Kidney glomerular epithelial cell (primary cell): ENCODE measurements at regions not wholly inside any gene's neighbourhood (a gene's known extent, or its start where the extent isn't known, plus 50 kb on each side); places are given as distances from the start of the nearest gene placed in this dataset.

Experiments used
- DNase-seq: peaks from one replicate; lab custom pipeline; 2025; lab: John Stamatoyannopoulos, UW

DNA sequence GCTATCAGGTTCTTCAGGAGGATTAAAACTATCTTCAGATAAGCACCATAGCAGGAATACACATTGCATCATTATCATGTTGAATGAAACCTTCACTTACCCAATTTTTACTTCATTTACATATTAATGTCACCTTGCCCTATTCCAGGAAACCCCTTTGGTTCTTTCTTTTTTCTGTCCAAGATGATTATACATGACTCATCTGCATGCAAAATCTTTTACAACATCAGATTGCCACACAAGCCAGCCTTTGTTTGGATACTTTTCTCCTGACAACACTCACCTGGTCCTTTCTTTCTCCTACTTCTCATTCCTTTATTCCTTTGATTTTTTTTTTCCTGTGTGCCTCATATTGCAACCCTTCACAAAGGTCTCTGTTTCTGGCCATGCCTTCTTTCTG is 200.5 kb upstream of the POU3F2 start:
- DNase-seq = no peak

DNA sequence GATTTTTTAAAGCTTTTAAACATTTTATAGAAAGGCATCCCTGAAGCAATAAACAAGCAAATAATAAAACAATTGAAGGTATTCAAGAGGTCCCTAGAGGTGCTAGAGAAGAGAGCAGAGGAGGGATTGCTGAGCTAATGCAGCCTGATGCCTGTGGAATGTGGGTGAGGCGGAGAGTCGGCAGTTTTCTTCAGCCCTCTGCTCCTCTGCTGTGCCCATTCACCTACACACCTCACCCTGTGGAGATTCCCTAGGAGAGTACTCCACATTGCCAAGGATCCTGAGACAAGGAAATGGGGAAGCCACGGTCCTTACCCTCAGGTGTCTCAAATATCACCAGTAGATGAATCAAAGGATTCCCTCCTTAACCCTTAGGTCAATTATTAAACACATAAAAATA is 199.8 kb upstream of the POU3F2 start:
- no peak for DNase-seq

DNA sequence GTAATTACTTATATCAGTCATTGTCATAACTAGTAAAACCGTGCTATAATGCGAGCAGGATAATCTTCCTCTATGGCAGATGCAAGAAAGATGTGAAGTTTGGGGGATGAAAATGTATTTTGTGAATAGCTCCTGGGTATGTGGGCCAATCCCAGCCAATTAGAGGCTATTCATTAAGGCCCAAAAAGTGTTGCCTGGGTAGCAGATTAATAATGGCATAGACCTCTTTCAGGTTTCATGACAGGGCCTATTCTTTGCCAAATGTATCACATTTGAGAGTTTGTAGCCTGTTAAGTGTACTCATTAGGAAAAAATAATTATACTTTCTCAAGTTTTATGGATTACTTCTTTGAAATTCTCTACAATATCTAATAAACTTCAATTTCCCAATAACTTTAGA is 199.2 kb upstream of the POU3F2 start:
- DNase-seq = no peak

DNA sequence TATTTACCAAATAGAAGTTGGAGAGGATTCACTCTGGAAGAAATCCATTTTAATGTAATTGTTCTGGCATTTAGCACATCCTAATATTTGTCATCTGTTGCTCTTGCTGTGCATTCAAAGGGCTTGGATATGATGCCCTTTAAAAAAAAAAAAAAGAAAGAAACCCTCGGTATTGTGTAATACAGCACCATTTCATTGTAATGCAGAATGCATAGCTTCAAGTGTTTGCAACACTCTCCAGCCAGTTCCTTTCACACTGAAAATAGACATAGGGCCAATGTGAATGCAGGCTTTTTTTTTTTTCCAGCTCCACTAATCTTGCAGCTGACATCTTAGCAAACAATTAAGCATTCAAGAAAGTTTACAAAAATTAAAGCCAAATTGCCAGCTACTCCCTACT is 197.4 kb upstream of the POU3F2 start:
- no peak for DNase-seq

DNA sequence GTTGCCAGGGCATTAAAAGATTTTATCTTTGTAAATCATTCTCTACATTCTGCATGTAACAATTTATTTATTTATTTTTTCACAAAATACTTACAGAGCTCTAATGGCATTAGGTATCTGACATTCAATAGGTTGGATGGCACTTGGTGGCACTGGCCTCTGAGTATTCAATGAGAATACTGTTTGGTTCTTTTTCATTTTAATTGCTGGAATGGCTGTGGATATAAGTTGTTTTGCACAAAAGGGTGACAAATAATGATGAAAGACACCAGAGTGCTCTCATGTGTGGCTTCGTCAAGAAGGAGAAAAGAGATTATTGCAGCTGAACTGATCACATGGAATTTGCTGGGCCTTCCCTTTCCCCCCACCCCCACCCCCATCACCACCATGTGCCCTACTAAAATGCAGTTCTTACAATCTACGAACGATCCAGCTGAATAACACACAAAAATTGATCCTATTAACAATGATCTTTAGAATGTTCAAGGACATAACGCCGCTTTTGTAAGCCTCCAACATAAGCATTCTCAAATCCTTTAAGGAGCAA is 195.2 kb upstream of the POU3F2 start:
- no peak for DNase-seq

DNA sequence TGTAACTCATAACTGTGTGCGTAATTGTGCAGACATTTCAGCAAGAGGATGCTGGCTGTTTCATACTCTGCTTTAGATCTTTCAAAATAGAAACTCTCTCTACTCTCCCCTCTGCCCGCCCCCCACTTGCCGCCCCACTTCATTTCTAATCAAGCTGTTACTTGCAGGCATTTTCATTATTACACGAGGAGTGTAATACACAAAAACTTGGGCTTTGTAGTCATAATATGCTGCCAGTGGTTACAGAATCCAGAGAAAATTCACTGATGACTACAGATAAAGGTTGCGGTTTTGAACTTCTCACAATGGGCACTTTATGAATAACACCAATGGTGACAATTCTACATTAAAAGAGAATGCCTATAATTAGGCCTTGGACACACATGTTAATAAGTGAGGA is 194.0 kb upstream of the POU3F2 start:
- DNase-seq = no peak

DNA sequence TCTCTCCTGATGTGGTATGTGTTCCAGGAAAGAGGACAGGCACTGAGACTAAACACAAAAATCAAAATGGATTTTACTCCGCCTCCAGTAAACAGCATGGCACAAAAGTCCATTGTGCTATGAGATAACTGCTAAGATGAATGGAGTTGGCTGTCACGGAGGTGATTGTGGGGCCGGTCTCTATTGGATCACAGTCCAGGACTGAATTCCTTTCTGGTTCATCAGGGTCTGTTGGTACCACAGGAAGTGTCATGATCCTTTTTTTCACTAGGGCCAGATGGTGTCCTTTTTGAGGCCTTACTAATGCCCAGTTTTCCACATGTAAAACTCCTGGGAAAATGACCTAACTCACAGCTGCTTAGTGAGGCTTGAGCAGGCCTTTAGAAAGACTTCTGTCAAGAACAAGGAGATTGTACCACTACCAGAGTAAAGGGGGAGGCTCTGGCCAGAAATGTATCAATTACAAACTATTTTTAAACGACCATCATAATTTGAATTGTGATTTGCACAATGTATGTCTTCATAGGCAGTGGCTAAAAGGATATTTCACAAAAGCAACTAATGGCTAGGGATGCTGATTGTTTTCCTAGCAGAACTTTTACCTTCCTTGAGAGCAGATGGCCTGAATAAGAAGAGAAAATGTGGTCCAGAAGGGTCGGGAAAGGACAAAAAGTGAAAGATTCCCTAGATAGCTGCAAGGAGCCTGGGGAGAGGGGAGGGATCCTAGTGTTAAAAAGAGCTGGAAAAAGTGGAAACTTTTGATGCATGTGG is 192.2 kb upstream of the POU3F2 start:
- no peak for DNase-seq

DNA sequence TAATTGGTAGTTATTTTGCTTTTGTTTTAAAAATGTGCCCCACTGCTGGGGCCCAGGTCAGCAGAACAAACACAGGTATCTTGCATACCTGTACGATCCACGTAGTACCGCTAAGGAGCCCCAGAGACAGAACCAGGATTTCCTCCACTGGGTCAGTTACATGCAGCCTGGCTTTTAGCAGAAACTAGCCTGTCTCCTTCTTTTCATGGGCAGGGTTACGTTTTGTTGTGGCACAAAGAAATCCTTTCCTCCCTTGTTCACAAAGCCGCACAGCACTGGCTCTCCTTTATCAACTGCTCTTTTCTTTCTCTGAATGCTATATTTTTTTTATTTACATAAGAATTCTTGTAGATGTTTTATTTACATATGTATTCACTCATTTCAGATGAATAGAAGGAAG is 190.3 kb upstream of the POU3F2 start:
- no peak for DNase-seq

DNA sequence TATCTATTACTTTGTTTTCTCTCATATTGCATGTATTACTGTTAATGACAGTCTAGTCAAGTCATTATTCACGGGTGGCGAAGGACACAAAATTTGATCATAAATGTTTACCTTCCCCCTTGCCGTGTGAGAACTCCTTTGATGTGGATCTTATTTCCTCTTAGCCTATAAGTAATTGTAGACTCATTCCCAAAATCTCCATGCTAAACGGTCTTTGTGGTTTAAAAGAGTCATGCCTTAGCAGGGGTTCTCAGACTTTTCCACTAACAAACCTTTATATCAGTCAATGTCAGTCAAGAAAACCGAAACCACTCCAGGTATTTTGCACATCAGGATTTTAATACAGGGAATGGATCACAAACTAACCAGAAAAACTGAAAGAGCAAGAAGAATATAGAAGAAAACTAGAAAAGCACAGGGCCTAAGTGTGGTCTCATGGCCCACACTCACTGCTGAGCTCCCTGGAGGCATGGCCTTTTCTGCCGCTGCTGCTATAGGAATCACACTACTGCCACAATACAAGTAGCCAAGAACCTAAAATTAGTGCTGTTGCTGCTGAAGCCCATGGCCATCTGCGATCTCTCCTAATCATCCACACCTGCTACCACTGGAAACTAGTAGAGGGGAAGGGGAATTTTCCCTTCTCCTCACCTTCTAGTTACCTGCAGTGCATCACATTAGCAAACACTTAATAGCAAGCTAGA is 186.0 kb upstream of the POU3F2 start:
- no peak for DNase-seq

DNA sequence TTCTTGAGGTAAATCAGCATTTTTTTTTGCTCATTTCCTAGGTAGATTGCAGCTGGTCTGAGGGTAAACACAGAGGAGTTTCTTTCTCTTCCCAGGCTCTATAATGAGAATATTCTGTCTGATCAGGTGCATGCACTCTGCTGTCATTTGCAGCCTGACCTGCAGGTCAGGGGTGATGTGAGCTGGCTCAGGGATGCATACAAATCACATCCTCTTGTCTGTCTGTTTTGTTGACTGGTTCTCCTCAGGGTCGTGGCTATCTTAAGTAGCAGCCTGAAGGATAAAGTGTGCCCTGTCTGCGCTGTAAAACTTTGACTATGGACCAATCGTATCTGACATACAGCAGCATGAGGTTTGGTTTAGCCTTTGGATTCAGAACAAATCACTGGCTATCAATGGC is 183.4 kb upstream of the POU3F2 start:
- DNase-seq = no peak

DNA sequence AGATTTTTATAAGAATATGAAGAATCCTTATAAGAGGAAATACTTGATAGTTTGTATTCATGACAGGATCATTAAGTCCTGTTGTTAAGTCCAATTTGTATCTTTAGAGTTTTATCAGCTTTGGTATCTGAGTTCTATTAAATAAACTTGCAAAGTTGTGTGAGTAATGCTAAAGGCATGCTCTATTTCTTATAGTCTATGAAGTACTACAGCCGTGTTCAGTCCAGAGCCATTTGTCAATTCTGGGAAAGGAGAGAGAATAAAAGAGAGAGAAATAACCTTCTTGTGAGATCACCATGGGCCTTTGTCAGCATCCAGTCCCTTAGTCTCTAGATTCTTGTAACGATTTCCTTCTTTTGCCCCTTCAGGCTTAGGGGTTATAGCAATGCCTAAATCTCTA is 181.2 kb upstream of the POU3F2 start:
- no peak for DNase-seq

DNA sequence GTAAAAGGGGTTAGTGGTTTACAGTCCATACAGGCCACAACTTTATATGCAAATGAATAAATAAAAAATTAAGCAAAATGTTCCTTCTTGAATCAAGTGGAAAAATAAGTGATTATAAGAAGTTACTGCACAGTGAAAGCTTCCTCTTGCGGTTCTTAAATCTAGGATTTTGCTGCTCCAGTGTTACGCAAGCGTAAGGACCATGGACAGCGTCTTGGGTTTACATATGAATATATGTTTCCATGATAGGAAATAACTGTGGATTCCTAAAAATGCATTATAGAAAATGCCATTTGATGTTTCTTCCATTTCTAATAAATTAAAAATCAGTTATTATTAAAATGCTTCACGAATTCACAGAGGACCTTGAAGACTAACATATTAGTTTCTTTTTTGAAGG is 176.6 kb upstream of the POU3F2 start:
- DNase-seq = peak; percentile 13

DNA sequence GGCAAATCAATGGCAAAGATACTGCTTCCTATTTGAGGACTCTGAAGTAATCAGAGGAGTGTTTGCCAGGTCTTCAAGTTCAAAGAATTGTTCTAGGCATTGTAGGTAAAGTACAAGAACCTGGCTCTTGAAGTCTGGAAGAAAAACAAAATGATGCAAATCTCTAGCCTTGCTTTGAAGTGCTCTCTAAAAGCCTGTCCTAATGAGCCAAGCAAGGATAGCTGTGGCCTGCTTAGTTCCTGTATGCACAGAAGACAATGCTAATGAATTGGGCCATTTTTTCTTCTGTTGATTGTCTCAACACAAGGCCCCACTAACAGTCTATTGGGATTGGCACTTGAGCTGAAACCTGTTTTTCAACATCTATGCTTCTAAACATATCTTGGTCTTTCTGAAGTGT is 165.0 kb upstream of the POU3F2 start:
- DNase-seq = no peak

DNA sequence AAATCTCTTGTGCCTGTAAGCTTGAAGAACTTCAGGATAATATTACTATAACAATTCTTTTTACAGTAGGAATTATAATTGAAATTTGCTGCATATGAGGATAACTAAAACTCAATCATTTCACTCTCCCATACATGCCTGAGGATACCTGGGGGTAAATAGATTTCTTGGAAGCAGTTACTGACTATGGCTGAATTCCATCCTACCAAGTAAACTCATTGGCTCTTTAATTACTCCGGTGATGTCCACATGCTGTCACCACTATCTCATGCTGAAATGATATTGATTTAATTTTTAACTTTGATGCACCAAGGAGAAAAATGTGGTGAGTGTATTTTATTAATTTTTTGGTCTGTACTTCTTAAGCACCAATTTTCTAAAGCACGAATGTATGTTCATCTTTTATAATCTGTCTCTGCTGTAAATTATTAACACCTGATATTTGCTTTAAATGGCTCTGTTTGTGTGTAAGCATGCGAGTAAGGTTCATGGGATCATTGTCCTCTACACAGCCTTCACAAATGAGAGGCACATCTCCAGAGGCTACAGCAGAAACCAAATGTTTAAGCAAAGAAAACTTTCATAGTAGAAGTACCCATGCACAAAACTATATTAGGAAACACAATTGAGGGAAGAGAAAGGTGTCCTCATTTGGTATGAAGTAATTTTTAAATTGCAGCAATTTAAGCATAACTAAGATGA is 164.2 kb upstream of the POU3F2 start:
- no peak for DNase-seq

DNA sequence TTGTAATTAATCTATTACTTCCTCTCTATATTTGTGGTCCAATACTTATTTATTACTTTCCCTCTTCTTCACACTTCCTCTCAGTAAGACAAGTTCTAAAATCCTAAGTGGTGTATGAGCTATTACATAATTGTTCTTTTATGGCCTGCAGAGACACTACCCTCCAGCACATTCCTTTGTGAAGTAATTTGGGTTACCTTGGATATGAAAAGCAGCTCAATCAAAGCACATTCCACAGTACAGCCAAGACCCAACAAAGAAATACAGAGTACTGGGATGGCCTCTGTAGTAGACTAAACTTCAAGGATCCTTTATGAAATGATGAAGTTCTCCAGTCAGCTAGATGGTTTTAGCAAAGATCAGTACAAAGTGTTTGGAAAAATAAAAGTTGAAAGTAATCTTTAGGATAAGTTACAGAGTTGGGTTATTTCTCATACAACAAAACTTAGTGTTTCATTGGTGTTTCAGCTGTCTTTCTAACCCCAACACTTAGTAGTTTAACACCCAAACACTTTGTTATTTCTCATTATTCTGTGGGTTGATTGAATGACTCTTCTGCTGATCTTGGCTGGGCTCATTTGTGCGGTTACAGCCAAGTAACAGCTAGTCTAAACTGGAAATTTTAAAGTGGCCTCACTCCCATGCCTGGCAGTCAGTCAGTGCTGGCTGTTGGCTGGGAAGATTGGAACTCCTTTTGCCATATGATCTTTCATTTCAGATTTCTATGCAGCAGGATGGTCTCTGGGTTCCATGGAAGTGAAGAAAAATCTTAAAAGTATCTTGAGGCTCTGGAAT is 161.5 kb upstream of the POU3F2 start:
- DNase-seq = no peak

DNA sequence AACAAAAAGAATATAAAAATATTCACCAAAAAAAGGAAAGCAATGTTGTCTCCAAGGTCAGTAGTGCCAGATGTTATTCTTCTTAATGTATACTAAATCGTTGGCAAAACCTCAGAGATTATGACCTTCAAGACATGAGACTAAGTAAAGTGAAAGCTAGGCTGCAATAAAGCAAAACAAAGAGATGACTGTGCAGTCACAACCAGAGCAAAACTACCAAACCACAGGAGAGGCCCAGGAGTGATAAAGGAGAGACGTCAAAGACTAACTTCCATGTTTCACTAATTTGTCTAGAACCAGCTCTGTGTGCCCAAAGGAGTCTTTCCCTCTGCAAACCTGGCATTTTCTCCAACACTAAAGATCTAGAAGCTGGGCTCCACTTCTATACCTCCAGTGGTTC is 155.9 kb upstream of the POU3F2 start:
- DNase-seq = no peak

DNA sequence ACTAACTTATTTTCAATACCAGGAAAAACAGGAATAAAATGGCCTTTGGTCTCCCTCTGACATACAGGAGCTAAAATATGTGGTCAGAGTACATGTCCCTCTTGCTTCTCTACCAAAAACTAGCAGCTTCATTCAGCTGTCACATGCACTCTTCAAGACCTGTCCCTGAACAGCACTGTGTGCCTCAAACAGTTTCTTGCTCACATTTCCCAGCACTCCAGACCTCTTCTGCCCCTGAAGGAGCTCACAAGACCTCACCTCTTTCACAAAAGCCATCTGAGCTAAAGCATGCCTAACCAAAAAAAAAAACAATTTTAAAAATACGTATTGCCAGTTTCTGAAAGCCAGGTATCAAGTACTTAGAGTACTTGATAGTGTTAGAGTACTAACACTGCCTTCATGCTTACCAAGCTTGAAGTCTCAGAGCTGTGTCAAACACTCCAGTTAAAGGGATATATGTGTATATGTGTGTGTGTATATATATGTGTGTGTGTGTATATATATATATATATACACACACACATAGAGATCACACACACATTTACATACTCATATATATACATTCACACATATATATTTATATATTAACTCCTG is 148.3 kb upstream of the POU3F2 start:
- DNase-seq = no peak

DNA sequence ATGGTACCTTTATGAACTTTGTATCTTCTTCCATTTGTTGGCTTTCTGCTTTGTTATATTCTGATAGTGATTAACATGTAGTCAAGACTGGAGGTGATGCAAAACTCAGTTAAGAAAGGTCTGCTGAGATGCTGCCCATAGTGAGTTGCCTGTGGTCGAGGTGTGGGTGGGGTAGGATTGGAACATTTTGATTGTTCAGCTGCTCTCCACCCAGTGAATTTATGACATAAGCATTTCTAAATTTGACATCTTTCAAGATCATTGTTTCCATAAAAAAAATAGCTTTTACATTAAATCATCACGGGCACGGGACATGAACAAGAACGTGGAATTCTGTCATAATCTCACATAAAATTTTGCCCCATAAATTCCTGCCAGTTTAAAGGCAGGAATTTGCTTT is 146.6 kb upstream of the POU3F2 start:
- no peak for DNase-seq

DNA sequence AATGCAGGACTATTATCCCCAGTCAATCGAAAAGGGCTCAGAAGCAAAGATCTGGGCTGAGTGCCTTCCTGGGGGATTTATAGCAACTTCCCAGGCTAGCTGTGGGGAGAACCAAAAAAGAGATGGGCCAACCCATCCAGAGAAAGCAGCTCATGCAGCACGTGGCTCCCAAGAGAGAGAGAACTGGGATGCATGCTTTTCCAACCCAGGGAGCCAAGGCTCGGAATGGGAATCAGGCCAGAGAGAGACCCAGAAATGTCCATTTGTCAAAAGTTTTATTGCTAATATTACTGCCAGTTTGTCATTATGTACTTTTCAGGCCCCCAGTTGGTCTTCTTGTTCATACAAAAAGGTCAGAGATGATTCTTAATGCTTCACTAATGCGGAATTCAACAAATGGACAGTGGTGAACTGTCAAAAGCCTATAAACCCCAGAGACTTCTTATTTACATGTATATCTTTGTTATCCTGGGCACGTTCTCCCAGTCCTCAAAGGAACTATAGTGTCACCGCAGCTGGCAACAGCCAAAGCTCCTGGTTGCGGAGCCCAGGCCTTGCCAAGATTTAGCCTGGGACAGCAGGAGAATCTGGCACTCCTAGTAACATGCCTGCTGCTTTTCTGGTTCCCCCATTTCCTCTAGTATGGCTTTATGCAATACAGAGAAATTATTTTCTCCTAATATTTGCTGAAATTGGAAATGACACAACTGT is 139.1 kb upstream of the POU3F2 start:
- no peak for DNase-seq

DNA sequence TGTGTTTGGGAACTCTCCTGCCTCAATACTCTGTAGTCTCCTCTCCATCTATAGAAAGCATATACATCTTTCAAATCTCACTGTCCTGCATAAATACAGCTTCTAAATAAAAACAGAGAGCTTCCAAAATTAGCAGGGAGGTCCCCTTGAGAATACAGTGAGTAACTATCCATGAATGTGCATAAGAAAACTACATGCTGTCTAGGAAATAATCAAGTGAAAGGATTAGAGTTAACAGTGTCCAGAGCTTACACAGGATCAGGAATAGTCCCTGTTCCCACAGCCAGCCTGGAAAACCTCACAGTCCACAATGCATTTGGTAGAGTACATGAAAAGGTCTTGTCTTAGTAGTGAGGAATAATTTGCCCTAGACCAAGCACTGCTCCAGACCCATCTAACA is 123.0 kb upstream of the POU3F2 start:
- DNase-seq = no peak

DNA sequence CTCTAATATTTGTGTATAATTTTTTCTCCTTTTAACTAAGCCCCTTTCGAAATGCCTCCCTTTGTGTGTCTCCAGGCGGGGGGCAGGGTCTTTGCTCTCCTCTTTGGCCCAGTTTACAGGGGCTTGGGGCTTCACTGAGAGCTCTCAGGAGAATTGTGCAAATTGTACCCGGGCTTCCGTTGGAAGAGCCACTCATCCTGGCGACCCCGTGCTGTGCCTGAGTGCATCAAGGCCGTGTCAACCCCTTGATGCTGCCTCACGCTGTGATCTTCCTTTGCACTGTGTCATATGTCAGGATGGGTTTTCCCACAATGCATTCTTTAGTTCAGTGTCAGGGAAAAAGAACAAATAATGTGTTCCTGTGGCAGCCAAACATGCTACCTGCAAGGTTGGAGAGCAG is 118.0 kb upstream of the POU3F2 start:
- no peak for DNase-seq
